CD1c-positive myeloid dendritic cell (primary cell): ENCODE measurements at regions not wholly inside any gene's neighbourhood (a gene's known extent, or its start where the extent isn't known, plus 50 kb on each side); places are given as distances from the start of the nearest gene placed in this dataset.
"Not testable (repeated sequence)": the region's sequence is repeated elsewhere in the genome, so short reads cannot be mapped to it uniquely, and the experiment has no call there.

ENCODE experiments used
- DNase-seq: peaks from one replicate; pipeline ENCODE4 v3.0.0-alpha.2; 2016; ENCODE audit errors: extremely low spot score

- no peak for DNase-seq
Measured at GRCh38 chr10:85318809-85319807, 990.7 kb downstream of the CCSER2 start.

GRCh38 chr10:85319826-85320225 is 991.4 kb downstream of the CCSER2 start:
- no peak for DNase-seq

DNA sequence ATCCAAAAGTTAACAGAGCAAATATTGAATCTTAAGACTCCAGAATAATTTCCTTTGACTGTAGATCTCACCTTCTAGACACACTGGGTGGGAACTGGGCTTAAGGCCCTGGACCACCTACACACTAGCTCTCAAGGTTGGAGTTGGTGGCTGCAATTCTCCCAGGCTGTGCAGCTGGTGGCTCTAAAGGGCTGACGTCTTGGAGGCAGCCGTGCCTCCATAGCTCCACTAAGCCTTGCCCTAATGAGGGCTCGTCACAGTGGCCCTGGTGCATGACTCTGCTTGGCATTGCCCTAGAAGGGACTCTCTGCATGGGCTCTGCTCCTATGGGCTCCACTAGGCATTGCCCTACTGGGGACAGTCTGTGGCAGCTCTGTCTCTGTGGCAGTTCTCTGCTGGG is 1005.2 kb downstream of the CCSER2 start:
- DNase-seq = no peak

GRCh38 chr10:85362401-85362800 is 1004.2 kb downstream of the GRID1 start:
- DNase-seq = no peak

DNA sequence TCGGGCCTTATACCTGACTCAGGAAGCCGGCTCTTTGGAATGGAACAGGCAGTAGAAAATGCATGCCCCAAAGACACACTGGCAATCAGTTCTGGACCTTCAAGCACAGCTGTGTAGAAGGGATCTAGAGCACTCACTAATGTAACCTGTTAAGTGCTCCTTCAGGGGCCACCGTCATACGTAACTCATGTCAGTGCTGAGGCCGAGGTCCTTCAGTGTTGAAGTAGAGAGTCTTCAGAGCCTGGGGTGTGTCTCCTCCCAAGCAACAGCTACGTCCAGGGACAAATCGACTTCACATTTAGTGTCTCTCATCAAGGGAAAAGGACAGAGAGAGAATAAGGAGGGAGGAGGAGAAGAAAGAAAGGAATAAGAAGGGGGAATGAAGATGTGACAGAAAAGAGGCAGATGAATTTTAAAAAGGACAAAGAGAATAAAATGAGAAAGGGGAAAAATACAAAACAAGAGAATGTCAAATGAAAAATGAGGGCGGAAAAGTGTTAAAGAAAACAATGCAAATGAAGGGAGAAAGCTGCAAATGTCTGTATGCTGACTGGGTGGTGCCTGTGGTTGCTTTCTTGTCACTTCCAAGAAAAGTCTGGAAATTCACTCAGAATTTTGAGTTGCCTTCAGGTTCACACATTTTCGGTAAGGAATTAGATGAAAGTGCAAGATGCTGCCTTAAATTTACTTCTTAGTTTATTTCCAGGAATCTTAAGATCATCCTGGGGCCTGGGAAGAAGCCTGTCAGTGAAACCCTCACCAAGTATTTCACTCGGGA is 989.4 kb downstream of the GRID1 start:
- no peak for DNase-seq

DNA sequence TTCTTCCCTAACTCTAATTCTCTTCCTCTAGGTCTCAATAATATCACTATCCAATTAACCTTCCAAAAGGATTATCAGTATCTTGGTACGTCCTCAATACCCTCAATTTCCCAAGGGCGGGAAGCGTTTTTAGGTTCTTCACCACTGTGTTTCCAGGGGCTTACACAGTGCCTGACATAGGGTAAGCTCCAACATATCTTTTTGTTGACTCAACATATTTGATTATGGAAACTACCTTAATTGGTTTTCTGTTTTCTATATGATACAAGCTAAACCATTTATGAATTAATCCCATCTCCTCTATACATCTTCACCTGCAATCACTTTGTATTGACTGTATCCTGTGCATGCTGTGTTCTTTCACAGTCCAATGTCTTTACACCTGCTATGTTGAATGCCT is 987.3 kb downstream of the GRID1 start:
- no peak for DNase-seq

- no peak for DNase-seq
Measured at GRCh38 chr10:85400981-85401695, 965.5 kb downstream of the GRID1 start.

DNA sequence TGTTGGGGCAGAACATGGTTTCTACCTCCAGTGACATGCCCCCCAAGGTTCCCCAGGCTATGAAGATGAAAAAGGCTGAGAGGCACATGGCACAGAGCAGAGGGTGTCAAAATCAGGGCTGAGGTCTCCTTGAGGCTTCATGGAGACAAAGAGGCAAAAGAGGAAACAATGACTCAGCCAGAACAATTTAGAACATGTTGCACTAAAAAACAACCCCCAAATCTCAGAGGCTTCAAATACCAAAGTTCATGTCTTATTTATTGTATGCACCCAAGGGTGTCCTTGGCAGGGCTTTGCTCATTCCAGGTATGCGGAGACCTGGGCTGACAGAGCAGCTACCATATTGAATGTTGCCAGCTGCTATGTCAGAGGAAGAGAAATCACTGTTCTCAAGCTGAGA is 964.1 kb downstream of the GRID1 start:
- DNase-seq = no peak

DNA sequence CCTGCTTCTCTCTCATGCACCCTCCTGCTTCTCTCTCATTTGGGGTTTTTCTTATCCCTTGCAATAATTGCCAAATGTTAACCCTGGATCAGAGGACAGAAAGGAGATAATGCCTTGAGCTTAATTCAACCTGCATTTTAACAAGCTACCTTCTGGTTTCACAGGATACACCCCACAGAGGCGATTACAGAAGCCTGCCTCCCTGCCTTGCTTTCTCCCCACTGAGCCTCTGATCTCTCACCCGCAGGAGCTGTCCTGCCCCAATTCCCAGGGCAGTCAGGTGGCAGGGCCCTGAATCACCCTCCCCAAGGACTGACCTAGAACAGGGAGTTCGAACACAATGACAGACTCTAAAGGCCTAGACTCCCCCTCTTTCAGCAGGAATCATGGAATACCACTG is 959.5 kb downstream of the GRID1 start:
- no peak for DNase-seq

DNA sequence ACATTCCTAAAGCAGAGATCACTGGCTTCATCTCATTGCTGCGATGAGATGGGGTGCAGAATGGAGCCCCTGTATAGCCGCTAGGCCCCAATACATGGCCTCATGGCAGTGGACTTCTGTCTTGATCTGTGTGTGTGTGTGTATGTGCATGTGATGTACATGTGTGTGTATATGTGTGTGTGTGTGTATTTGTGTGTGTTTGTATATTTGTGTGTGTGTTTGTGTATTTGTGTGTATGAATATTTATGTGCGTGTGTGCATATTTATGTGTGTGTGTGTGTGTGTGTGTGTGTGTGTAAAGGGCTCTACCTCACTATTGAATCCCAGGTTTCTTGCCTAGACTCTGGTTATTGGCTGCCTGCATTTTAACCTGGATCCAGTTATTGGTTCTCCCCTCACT is 958.2 kb downstream of the GRID1 start:
- no peak for DNase-seq

- DNase-seq = not testable (repeated sequence)
Measured at GRCh38 chr10:85410586-85410985, 956.0 kb downstream of the GRID1 start.

- no peak for DNase-seq
Measured at GRCh38 chr10:85413570-85413969, 953.0 kb downstream of the GRID1 start.

DNA sequence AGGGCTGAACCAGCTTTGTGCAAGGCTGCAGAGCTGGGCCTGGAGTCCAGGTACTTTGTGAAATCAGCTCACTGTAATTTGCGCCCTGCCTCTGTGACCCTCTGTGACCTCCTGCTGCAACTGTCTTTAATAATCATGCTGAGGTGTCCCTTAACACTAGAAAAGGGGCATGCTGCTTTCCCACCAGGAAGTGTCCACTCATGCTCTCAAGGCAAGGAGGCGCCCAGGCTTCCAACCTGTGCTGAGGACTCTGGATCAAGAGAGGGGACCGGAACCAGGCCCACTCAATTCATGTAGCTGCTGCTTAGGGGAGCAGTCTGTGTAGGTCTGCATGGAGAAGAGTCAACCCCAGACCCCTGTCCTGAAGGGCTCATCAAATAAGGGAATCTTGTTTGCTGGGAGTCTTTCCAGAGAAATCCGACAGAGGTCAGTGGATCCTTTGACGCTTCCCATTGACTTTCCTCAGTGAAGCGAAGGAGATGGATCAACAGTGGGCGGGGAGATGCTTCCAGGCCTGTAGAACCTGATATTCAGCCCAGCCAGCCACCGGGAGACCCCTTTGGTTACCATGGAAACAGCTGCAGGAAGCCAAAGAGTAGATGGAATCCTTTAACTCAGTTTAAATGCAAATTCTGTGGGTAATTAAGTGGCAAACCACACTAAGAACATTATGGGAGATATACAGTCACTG is 945.9 kb downstream of the GRID1 start:
- no peak for DNase-seq

DNA sequence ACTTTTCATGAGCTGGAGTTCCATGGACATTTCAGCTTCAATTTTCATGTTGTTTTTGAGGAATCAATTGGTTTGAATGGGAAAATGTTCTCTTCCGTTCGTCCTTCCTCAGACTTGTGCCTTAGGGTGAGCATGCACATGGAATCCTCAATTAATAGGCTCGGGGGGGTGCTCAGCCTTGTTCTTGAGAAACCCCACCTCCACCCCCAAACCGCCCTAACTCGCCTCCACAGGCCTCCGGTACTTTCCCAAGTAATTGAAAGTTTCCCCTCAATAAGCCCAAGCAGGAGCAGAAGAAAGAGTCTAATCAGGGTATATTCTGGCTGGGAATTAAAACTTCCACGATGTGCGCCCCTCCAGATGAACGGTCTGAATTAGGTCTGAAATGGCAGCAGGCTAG is 945.2 kb downstream of the GRID1 start:
- DNase-seq = no peak

DNA sequence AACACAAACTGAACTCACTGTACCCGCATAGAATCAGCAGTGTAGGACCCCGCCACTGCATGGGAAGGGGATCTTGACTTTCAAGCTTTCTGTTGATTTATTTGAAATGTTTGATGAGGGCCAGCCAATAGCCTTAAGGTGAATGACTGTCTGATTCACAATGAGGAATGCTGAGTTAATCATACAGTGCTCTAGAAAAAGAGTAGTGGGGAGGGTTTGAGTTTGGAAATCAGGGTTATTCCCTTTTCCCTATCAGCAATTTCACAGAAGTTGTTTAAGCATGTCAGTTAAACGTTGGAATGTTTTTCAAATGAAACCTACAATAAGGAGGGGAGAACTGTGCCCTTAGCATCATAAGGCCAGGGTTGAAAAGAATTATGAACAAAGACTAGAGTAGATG is 937.5 kb downstream of the GRID1 start:
- no peak for DNase-seq

- no peak for DNase-seq
Measured at GRCh38 chr10:85430991-85431390, 935.6 kb downstream of the GRID1 start.

GRCh38 chr10:85433248-85433647 is 933.3 kb downstream of the GRID1 start:
- no peak for DNase-seq

GRCh38 chr10:85444868-85445267 is 921.7 kb downstream of the GRID1 start:
- DNase-seq = no peak

DNA sequence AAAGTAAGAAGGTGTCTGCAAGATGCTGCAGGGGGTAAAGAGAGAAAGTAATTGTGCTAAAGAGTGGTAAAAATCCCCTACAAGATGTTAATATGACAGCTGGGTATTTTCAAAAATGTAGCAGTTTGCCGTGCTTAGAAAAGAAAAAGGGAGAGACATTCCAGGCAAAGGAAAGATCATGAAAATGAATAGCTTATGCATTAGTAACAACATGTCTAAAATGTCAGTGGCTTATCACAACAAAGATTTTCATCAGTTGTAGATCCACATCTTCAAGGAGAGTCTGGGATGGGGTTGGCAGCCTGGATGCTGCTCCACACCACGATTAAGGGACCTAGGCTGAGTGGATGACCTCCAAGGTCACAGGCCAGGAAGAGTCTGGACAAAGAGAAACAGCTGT is 920.9 kb downstream of the GRID1 start:
- no peak for DNase-seq

GRCh38 chr10:85446827-85447226 is 919.8 kb downstream of the GRID1 start:
- no peak for DNase-seq

DNA sequence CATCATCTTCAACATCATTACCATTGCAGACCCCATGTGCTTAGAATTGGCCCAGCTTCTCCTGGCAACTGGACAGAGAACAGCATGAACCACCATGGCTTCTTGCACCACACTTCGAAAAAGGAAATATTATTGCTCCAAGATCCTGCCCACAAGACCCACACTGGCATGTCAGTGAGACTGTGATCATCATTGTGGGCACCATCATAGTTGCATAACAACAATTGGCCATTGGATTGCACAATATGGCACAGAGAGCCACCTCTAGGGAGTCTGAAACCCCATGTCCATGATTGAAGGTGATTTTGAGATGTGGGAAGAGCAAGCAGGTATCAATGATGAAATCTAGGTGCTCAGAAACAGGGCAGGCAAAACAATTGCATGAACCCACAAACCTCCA is 918.9 kb downstream of the GRID1 start:
- DNase-seq = no peak

- no peak for DNase-seq
Measured at GRCh38 chr10:85448716-85449115, 917.9 kb downstream of the GRID1 start.
